GM23248 (cell line): ENCODE measurements at regions not wholly inside any gene's neighbourhood (a gene's known extent, or its start where the extent isn't known, plus 50 kb on each side); places are given as distances from the start of the nearest gene placed in this dataset.

ENCODE experiments used
- EZH2 ChIP-seq: fragments of 200-600 bp; sonication (generic); IDR thresholded peaks from 2 replicates; pipeline ENCODE4 v1.6.1; 2018; ENCODE audit warnings: antibody characterized with exemption, mild to moderate bottlenecking; ENCODE audit not compliant: insufficient read depth, poor library complexity, severe bottlenecking
- EZH2phosphoT487 ChIP-seq: fragments of 200-600 bp; sonication (generic); IDR thresholded peaks from 2 replicates; pipeline ENCODE4 v1.6.1; 2018; ENCODE audit warnings: antibody characterized with exemption, moderate library complexity, mild to moderate bottlenecking, low read depth; ENCODE audit not compliant: insufficient read depth

DNA sequence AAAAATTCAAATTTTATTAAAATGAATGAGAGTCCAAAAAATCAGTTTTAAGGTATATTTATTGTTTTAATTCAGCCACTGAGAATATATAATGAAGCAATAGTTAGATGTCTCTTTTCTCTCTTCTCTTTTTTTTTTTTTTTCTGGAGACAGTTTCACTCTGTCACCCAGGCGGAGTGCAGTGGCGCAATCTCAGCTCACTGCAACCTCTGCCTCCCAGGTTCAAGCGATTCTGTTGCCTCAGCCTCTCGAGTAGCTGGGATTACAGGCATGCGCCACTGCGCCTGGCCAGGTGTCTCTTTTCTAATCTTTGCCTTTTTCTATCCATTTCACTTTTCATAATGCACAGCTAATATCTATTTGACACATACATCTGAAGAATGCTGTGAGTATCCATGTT is 307.1 kb upstream of the RGS6 start:
- TF ChIP-seq EZH2phosphoT487 (no peak), EZH2 (no peak)
